ENCODE measurements at regions not wholly inside any gene's neighbourhood (a gene's known extent, or its start where the extent isn't known, plus 50 kb on each side); places are given as distances from the start of the nearest gene placed in this dataset.

DNA sequence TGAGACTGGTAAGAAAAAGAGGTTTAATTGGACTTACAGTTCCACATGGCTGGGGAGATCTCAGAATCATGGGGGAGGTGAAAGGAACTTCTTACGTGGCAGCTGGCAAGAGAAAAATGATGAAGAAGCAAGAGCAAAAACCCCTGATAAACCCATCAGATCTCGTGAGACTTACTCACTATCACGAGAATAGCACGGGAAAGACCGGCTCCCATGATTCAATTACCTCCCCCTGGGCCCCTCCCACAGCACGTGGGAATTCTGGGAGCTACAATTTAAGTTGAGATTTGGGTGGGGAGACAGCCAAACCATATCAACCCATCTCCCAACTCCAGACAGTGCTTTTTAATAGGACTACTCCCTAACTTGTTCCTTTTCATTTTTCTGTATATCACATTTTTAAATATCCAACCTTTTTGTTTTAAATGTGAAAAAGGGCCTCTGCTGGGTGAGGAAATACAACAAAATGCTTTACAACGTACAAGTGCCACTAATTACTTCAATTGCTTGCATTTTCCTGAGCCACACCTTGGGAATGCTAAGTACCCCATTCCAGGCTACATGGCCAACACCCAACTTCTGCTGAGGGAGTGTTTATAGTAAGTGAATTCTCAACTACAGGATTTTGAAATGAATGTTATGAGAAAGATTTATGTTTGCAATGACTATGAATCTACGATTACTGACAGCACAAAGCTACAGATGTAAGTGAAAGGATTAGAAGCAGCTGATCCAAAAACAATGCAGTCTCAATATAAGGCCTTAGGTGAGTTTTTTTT, 294.1 kb upstream of the CD180 start:
- DNase-seq, result no peak

DNA sequence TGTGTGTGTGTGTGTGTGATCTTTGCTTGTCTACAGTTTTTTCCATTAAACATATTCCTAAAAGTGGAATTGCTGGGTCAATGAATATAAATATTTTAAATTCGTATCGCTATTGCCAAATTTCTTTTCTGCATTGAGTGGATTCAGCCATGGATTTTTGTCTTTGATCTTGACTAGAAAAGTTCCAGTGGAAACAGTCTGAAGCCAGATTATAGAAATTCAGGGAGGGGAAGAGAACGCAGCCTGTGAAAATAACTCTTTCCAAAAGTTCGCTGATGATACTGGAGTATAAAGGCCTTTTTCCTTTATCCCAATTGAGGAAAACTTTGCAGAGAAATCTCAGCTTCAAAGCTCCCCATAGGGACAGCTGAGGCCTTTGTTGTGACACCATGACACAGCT, 292.3 kb upstream of the CD180 start:
- no peak for DNase-seq

DNA sequence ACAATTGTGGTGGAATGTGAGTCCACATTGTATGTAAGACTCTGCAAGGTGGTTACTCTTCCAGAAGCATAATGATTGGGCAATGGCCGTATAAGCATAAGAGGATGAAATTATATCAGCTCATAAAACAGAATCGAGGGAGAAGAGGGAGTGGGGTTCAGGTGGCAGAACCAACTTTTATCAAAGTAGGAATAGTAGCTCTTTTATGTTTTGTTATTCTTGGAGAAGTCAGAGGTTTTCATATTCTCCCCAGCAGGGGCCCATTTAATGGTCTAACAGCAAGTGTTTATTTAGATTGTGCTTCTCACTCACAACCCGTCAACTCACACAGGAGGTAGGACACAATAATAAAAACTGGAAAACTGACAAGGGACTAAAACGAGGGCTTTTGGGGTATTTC, 291.3 kb upstream of the CD180 start:
- DNase-seq, result no peak

DNA sequence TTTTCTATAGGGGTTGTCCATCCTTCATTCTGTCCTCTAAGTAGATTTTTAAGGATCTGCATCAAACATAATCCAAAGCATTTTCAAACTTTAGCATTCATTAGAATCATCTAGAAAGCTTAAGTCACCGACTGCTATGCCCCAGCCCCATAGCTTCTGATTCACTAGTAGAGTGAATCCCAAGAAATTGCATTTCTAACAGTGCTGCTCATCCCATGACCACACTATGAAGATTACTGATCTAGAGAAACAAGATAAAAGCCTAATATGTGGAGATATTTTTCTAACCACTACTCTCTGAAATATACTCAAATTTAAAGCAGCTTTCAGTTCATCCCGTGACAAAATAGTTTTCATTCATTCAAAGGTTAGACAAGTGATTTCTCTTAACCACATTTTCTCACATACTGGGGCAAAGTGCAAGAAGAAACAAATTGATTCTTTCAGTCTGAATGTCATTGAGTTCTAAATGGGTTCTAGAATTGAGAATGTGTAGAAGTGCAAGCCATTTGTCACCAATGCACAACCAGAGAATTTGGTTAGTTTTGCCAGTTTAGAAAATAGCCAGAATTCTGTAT, 286.9 kb upstream of the CD180 start:
- no peak for DNase-seq

DNA sequence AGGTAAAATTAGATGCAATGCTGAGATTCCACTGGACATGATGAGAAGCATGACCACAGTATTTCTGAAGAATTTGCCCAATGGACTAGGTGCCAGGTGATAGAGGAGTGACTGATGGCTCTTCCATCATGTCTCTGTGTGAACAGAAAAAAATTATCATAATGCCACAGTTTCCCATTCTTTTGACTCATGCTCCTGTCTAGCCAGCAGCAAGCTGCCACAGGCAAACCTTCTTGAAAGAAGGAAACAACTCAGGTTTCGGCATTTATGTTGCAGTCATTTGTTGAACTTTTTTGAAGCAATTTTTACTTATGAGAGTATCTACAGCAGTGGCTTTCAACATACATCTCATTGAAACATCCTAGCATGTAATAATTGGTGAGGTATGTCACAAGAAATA, 284.8 kb upstream of the CD180 start:
- no peak for DNase-seq

DNA sequence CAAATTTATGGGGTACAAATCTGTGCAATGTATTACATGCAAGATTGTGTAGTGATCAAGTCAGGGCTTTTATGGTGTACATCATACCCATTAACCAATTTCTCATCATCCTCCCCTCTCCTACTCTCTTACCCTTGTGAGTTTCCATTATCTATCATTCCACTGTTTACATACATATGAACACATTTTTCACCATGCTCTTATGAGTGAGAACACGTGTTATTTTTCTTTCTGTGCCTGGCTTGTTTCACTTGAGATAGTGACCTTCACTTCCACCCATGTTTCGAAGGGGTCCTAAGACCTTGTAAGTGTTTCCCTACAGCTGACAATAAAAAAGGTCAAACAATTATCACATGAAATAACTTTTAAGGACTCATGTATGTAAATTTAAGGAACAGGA, 281.7 kb upstream of the CD180 start:
- no peak for DNase-seq

DNA sequence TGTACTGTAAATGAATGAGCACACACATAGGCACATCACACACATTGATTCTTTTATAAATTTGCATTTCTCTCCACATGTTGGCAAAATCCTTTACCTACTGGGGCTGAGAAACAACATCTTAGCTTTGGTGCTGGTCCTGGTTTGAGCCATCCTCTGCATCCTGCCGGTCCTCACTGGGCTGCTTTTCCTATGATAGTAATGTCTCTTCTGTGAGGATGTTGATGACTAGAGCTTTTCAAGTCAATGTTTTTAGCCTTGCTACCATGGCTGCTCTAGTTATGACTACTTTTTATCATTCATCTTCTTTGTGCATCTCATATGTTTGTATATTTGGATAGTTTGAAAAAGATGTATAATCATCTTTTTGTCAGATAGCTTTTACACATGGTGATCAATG, 280.4 kb upstream of the CD180 start:
- DNase-seq, result no peak

DNA sequence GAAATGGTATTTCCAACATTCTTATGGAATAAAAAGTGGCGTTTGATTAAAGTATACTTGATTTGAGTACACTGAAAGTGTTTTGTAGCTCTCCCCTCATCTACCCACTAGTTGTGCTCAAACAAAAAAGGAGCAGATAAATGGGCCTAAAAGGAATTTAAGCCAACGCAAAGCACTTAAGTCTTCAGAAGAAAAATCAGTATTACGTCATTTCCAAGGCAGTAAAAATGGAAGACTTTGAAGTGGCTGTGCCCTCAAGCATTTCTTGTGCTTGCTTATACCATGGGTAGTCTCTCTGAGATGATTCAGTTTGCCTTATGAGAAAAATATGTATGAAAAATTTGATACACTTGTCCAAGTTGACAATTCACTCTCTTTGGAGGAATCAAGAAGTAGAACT, 279.9 kb upstream of the CD180 start:
- no peak for DNase-seq

DNA sequence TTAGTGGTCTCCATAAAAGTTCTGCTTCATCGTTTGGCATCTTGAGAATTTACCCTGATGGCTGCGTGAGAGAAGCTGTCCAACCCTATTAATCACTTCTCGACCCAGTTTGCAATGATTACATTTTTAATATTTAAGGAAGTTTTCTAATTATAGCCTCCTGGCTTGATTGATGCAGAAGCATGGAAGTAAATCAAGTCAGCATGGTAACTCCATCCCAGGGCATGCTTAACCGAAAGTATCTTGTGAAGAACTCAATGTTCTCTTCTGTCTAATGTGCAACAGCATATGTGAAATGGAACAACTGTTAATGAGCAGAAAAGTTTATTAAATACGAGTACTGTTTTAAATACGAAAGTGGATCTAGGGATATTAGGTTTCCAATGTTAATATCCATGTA, 278.9 kb upstream of the CD180 start:
- DNase-seq, result no peak

DNA sequence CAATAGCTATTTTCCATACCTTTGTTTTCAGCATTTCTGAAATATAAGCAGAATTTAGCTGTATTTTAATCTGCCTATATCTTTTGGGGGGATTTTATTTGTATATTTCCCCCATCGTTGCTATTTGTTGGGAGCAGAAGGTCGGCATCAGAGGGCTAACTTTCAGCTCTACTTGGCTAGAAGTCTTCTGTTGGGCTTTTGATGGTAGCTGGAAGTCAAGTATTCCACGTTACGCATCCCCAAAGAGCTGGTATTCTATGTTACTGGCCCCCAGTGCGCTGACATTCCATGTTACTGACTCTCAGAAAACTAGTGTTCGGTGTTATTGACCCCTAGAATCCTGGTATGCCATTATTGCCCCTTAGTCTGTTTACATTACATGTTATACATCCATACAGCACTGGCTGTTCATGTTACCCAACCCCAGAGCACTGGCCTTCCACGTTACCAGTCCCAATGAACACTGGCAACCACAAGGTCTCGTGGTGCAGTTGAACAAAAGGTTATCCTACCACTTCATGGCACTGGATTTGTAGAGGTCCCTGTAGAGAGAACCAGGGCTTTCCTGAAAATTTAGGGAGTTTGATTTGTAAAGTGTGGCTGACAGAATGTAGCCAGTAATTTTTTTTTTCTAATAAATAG, 278.1 kb upstream of the CD180 start:
- no peak for DNase-seq

DNA sequence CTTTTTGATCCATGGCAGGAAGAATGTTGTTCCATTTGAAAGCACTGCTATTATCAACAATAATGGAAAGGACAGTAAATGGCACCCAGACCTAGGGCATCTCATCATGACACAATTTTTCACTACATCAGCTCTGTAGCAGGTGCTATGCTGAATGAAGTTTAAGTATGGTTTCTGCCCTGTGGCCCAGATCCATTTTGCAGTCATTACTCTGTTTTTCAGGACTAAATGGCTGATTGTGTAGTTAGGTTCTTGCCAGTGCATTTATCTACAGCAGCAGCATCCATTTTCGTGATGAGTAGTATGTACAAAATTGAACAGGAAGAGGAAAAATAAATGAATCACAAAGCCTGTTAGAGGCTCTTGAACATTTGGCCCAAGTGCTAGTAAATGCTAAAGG, 270.5 kb upstream of the CD180 start:
- no peak for DNase-seq

DNA sequence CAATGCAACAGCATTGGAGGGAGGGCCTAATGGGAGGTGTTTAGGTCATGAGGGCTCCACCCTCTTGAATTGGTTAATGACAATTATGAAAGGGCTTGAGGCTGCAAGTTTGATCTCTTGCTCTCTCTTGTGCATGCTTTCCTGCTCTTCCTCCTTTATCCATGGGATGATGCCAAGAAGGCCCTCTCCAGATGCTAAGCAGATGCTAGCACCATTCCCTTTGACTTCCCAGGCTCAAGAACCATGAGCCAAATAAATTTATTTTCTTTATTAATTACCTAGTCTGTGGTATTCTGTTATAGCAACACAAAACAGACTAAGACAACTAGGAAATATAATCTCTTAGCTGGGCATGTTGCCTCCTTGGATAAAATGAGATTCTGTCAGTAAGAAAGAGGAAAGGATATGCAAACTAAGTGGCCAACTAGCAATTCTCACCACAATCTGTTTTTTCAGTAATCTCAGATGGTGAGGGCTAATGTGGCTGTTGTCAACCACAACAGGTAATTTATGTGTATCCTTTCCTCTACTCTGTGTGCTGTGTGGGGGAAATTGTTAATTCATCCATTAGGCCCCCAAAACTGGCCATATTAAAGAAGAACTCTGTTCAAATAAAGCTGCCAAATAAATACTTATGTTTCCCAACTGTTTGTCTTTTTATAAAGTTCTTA, 269.1 kb upstream of the CD180 start:
- DNase-seq, result no peak

DNA sequence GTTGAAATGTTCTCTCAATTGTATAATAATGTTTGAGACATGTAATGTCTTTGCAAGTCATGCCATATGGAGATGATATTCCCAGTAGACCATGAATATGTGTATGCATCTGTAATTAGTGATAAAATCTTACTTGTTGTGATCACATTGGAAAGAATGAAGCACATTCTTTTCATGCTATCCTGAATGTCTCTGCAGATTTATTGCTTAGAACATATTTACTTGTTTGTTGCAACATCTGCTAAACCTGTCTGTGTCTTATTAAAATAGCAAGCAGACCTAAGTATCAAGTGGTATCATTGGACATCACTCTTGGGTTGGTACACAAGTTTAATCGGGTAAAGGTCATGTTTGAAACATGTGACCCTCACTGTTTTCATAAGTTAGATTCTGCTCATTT, 265.5 kb upstream of the CD180 start:
- DNase-seq, result no peak

DNA sequence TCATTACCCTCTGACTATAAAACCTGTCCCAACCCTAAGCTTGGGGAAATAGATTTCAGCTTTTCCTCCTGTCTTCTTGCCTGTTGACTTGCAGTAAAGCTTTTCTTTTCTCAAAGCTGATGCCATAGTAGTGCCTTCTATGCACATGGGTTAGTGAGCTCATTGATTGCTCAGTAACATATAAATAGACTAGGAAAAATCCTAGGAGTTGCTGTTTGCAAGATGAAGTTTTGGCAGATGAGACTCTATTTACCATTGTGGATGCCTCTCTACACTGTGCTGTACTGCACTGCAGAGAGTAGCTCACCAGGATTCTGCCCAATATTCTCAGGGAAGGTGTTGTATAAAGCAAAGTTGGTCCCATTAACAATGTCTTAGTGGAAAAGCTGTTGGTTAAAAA, 262.7 kb upstream of the CD180 start:
- DNase-seq, result no peak

DNA sequence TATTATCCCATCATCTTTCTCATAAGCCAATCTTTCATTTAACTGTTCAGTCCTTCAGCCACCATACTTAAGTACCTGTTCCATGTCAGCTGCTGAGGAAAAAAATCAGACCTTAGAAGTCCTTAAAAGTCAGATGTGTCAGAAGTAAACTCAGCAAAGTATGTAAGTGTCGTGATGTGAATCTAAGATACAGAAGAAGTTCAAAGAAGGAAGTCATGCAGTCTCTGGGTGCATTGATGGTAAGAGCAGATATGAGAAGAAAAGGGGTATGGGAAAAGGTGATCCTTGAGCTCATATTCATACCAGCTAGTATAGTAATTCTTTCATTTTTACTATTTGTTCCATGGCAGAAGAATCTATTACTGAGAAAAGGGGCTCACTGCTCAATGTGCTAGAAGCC, 259.4 kb upstream of the CD180 start:
- DNase-seq, result no peak

DNA sequence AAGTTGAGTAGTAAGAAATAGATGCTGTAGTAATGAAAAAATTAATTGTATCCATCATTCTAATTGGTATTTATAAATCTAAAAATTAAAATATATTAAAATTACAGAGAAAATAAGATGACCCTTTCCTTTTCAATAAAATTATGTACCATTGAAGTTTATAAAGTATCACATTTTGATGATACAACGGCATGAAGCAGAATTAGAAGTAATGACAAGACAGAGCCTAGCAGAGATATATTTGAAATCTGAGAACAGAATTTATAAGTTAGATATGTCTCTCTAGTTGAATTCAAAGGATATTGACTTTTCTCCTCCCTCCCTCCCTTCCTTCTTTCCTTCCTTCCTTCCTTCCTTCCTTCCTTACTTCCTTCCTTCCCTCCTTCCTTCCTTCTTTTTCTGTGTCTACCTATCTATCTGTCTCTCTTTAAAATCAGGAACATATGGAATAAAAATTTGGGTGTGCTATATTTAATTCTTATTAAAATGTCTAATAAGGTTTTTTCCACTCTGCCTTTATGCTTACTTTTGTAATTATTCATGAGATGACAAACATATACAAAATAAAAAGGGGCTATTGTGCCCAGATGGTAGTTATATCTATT, 258.5 kb upstream of the CD180 start:
- no peak for DNase-seq

DNA sequence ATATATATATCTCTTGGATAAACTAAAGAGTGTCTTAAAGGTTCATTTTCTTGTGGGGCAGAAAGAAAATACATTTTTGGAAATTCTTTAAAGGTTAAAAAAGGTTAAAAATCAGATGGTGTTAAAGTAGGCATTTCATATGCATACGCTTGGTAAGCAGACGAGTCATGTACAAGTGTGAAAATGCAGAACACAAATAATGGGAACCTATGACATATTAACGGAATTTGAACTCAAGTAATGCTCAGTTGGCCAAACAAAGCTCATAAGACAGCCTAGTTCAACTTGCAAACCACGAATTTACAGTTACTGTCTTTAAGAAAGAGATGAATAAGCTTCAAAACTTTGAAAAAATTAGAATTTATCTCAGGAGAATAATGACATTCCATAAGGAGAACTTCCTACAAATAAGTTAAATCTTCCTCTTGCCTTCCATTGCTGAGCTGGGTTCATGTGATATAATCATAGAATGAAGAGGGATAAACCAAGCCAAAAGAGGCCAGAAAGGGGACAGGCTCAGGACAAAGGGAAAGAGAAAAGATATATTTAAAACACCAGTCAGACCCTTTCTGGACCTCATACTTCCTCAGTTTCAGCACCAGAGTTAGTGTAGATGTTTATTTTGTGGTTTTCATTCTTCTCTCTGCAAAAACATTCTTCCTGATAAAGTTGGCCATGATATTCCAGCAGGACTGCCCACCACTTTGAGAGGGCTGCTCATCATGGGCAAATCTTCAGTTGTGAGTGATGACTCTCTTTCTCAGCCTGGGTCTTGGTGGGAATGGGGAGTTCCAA, 256.7 kb upstream of the CD180 start:
- no peak for DNase-seq

DNA sequence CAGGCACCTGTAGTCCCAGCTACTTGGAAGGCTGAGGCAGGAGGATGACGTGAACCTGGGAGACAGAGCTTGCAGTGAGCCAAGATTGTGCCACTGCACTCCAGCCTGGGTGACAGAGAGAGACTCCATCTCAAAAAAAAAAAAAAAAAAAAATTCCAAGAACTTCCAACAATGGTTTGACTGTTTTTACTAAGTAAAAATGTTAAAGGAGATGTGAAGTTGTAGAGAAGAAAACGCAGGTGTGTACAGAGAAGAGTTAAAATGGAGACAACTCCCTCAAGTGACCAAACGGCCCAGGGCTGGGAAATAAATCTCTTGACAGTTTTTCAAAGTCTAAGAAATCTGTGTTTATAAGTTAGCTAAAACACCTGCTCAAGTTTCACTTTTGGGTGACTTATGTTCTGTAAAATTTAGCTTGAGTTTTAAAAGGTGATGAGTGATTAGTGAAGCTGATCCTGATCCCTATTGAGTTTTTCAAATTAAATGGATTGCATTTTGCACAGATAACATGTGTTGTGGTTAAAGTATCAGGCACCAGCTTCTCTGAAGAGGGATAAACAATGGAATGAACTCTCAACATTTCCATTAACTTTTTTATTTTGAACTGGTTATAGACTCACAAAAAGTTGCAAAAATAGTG, 255.2 kb upstream of the CD180 start:
- no peak for DNase-seq

DNA sequence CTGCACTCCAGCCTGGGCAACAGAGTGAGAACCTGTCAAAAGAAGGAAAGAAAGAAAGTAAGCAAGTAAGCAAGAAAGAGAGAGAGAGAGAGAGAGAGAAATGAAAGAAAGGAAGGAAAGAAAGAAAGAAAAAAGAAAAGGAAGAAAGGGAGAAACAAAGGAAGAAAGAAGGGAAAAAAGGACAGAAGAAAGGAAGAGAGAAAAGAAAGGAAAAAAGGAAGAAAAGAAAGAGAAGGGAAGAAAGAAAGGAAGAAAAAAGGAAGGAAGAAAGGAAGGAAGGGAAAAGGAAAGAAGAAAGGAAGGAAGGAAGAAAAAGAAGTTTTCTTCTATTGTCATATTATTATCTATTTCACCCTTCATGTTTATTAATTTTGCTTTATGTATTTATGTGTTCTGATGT, 251.1 kb upstream of the CD180 start:
- no peak for DNase-seq

DNA sequence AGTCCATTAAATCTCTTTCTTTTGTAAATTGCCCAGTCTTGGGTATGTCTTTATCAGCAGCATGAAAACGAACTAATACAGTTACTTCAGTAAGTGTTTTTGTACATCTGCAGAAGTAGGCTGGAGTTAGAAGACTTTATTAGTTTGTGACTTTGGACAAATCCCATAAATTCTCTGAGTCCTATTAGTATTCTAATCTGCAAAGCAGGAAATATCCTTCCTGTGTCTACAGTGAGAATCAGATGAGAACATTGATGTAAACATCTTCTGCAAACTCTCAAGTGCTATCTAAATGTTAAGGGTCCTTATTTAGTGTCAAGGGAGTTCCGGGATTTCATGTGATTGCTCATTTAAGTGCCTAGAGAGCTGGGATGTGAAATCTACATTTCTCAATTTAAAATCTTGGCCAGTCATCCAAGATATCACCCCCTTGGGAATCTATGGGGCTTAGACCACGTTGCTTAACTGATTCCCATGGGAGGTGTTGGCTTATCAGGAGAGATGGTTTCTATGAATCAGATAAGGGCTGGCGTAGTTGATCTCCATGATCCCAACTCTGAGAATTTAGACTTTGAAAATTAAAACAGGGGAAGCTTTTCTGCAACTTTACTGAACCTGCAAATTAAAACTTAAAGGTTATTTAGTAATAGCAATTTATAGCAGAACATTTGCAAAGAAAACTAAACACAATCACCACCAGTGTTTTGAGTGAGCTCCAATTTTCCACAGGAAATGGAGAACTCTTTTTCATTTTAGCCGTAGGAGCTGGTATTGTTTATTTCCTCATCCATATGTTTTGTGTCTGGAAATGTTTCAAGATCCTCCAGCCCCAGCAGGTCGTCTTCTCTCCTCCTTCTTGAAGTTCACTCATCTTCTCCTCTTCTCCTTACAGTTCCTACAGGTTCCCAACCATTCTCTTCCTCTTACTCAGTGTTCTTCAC, 241.6 kb upstream of the CD180 start:
- DNase-seq, result no peak

DNA sequence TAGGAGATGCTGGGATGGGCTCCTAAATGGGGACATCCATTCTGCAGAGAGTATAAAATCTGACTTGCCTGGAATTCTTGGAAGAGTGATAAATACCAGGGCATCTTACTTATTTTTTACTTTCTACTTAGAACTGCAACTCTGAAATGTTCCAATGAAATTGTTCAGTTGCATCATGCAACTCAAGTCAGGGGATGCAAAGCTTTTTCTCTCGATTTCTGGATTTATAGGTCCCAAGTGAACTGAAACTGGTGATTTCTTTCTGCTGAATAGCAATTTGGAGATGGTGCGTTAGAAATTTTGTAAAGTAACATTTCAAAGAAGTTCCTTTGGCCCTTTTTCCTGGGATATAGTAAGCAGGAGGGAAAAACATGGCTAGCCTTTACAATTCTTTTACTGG, 238.4 kb upstream of the CD180 start:
- no peak for DNase-seq
